IMR-90 (cell line): ENCODE measurements at regions not wholly inside any gene's neighbourhood (a gene's known extent, or its start where the extent isn't known, plus 50 kb on each side); places are given as distances from the start of the nearest gene placed in this dataset.

Experiments
- ATAC-seq: fragments of 200-7000 bp; cut with Tn5 transposase; 2 replicates; pipeline ENCODE4 v1.9.1; 2020; ENCODE audit warnings: low read depth, mild to moderate bottlenecking, moderate library complexity
- BruUV-seq: library from RNA; stranded (reverse); fragments of 400-500 nt; replicated peaks from 2 replicates; lab custom pipeline; 2021; lab: Mats Ljungman, UMichigan
- CTCF ChIA-PET: fragments of 300-600 bp; formaldehyde crosslinking; extraction: SDS; loops from one replicate; lab custom pipeline; 2021; ENCODE audit warnings: antibody characterized with exemption; lab: Yijun Ruan, JAX
- POLR2A ChIA-PET: fragments of 300-600 bp; sonication (Branson Sonifier 250); formaldehyde crosslinking; loops from one replicate; lab custom pipeline; 2022; ENCODE audit warnings: antibody characterized with exemption; ENCODE audit not compliant: unreplicated experiment; lab: Charles Lee
- DNase-seq: peaks from one replicate; pipeline ENCODE4 v3.0.0; 2013
- H2AFZ ChIP-seq: replicated peaks from 2 replicates; pipeline ENCODE3; 2013; ENCODE audit warnings: low read length, mild to moderate bottlenecking; ENCODE audit not compliant: poor library complexity
- H2AK5ac ChIP-seq: 2 replicates; pipeline ENCODE4 v1.6.1; 2013; ENCODE audit warnings: low read depth, low read length, inconsistent platforms
- H2AK9ac ChIP-seq: replicated peaks from 2 replicates; pipeline ENCODE3; 2013; ENCODE audit warnings: mild to moderate bottlenecking, low read depth, low read length, moderate library complexity; ENCODE audit not compliant: poor library complexity
- H2BK120ac ChIP-seq: 2 replicates; pipeline ENCODE4 v1.6.1; 2013; ENCODE audit warnings: low read depth, low read length, inconsistent platforms
- H2BK15ac ChIP-seq: 3 replicates; pipeline ENCODE4 v1.6.1; 2013; ENCODE audit warnings: low read depth, low read length, inconsistent platforms
- H2BK20ac ChIP-seq: 2 replicates; pipeline ENCODE4 v1.6.1; 2013; ENCODE audit warnings: low read depth, mild to moderate bottlenecking, inconsistent platforms, low read length, moderate library complexity
- H2BK5ac ChIP-seq: 2 replicates; pipeline ENCODE4 v1.6.1; 2013; ENCODE audit warnings: mild to moderate bottlenecking, low read depth, low read length, inconsistent platforms; ENCODE audit not compliant: poor library complexity, severe bottlenecking
- H3K14ac ChIP-seq: replicated peaks from 2 replicates; pipeline ENCODE4 v1.6.1; 2013; ENCODE audit warnings: low read depth, low read length, inconsistent platforms
- H3K18ac ChIP-seq: 2 replicates; pipeline ENCODE4 v1.6.1; 2013; ENCODE audit warnings: low read depth, low read length, control low read depth
- H3K23ac ChIP-seq: 2 replicates; pipeline ENCODE4 v1.6.1; 2013; ENCODE audit warnings: low read depth, low read length, inconsistent platforms
- H3K27ac ChIP-seq: 2 replicates; pipeline ENCODE4 v1.5.1; 2013; ENCODE audit warnings: mild to moderate bottlenecking, control low read depth, low read length; ENCODE audit not compliant: insufficient read depth
- H3K27me3 ChIP-seq: 2 replicates; pipeline ENCODE4 v1.6.1; 2013; ENCODE audit warnings: low read length; ENCODE audit not compliant: control insufficient read depth, insufficient read depth
- H3K36me3 ChIP-seq: 2 replicates; pipeline ENCODE4 v1.6.1; 2013; ENCODE audit warnings: low read length, mixed read lengths; ENCODE audit not compliant: control insufficient read depth, insufficient read depth
- H3K4ac ChIP-seq: 2 replicates; pipeline ENCODE4 v1.6.1; 2013; ENCODE audit warnings: low read depth, low read length, inconsistent platforms
- H3K4me1 ChIP-seq: 2 replicates; pipeline ENCODE4 v1.6.1; 2013; ENCODE audit warnings: low read length, mixed read lengths; ENCODE audit not compliant: control insufficient read depth, insufficient read depth
- H3K4me2 ChIP-seq: 2 replicates; pipeline ENCODE4 v1.6.1; 2013; ENCODE audit warnings: low read depth, mild to moderate bottlenecking, control low read depth, low read length, moderate library complexity
- H3K4me3 ChIP-seq: 2 replicates; pipeline ENCODE4 v1.5.1; 2013; ENCODE audit warnings: low read depth, mild to moderate bottlenecking, control low read depth, low read length, moderate library complexity; ENCODE audit not compliant: insufficient read depth
- H3K56ac ChIP-seq: 2 replicates; pipeline ENCODE4 v1.6.1; 2013; ENCODE audit warnings: low read length, inconsistent platforms; ENCODE audit not compliant: insufficient read depth; ENCODE audit errors: extremely low read depth
- H3K79me1 ChIP-seq, 2 experiments: 2 replicates each; pipeline ENCODE4 v1.6.1; 2013; ENCODE audit warnings: low read length in 2 of 2, inconsistent platforms in 1 of 2, low read depth in 1 of 2
- H3K9ac ChIP-seq: 2 replicates; pipeline ENCODE4 v1.6.1; 2013; ENCODE audit warnings: low read depth, low read length, control low read depth
- H3K9me1 ChIP-seq: 2 replicates; pipeline ENCODE4 v1.6.1; 2013; ENCODE audit warnings: low read length, inconsistent platforms; ENCODE audit not compliant: insufficient read depth
- H3K9me3 ChIP-seq: 2 replicates; pipeline ENCODE4 v1.6.1; 2013; ENCODE audit warnings: low read length; ENCODE audit not compliant: control insufficient read depth, insufficient read depth
- H4K20me1 ChIP-seq: 2 replicates; pipeline ENCODE4 v1.6.1; 2013; ENCODE audit warnings: low read length, inconsistent platforms; ENCODE audit not compliant: insufficient read depth
- H4K5ac ChIP-seq: 2 replicates; pipeline ENCODE4 v1.6.1; 2013; ENCODE audit warnings: mild to moderate bottlenecking, low read depth, low read length, control low read depth
- H4K8ac ChIP-seq, 2 experiments: 2 replicates each; pipeline ENCODE4 v1.6.1; 2013; ENCODE audit warnings: low read depth in 2 of 2, low read length in 2 of 2, control low read depth in 1 of 2, inconsistent platforms in 1 of 2
- H4K91ac ChIP-seq: 2 replicates; pipeline ENCODE4 v1.6.1; 2013; ENCODE audit warnings: low read depth, low read length, inconsistent platforms; ENCODE audit not compliant: insufficient read depth
- MAFK ChIP-seq: IDR thresholded peaks from 2 replicates; pipeline ENCODE4 v1.6.1; 2012; ENCODE audit warnings: low read depth, low read length, improper control_type of control experiment
- POLR2A ChIP-seq: IDR thresholded peaks from 2 replicates; pipeline ENCODE4 v1.6.1; 2012; ENCODE audit warnings: mild to moderate bottlenecking, low read depth, low read length
- WGBS, 2 experiments: methylation state at CpG; one replicate each; pipeline versions ENCODE4 v1.1.5 to v1.1.7; 2013; ENCODE audit warnings: missing lambda C conversion rate in 2 of 2; ENCODE audit not compliant: insufficient read length in 1 of 2; ENCODE audit errors: extremely low coverage in 2 of 2; 5-methylcytosine and 5-hydroxymethylcytosine counted together
- dilution Hi-C: fragments of 300-500 bp; cut with HindIII; formaldehyde crosslinking; loops from one replicate; pipeline ENCODE4 v1.14.3; 2018; ENCODE audit warnings: low sequenced_read_pairs; ENCODE audit not compliant: unreplicated experiment
- in situ Hi-C: fragments of 300-500 bp; cut with MboI; formaldehyde crosslinking; loops from 3 replicates; pipeline ENCODE4 v1.14.3; 2019; ENCODE audit warnings: low sequenced_read_pairs, inconsistent platforms, mixed read lengths
- intact Hi-C: fragments of 100-400 bp; cut with micrococcal nuclease; formaldehyde crosslinking; loops from 2 replicates; pipeline ENCODE4 v1.10.0; 2022

- dilution Hi-C loops: no loop called here
- no CpG with 5 or more reads among the region's 4 CpGs for WGBS, 2 experiments
- no peak overlapping the region for H3K27ac ChIP-seq
Observed at GRCh38 chr2:143905587-143905986, 614.3 kb downstream of the ZEB2 start.

More at GRCh38 chr2:143905587-143905986, 614.3 kb downstream of the ZEB2 start:
- no peaks in the 10 kb centered on the region for H3K36me3 ChIP-seq
- no peak overlapping the region for H4K8ac ChIP-seq
- H4K91ac ChIP-seq: no peak overlapping the region
- ATAC-seq (no peak), DNase-seq (no peak)
- no peak overlapping the region for H3K23ac ChIP-seq
- H2AFZ ChIP-seq: no peak overlapping the region
- no peak overlapping the region for H3K9ac ChIP-seq
- peaks cover 3% of the 10 kb centered on the region for H3K9me1 ChIP-seq
- no peak overlapping the region for H2AK9ac ChIP-seq
- no peaks in the 10 kb centered on the region for H3K27me3 ChIP-seq
- no TSS peak for BruUV-seq
- peaks cover 4% of the 10 kb centered on the region for H3K4me1 ChIP-seq
- no peak overlapping the region for H3K4me2 ChIP-seq
- no peak overlapping the region for H3K4ac ChIP-seq
- intact Hi-C loops (no loop called here), in situ Hi-C loops (no loop called here)
- H2AK5ac ChIP-seq: no peak overlapping the region
- ChIA-PET POLR2A (no interaction called here), CTCF (interaction anchor here (0.6 kb wide), 1 partner anchor 198 kb away, joined by 3 read pairs; no protein-coding TSS in a partner anchor)
- 0 out of 2 replicates have a peak overlapping the region, but pooled peaks have one; percentile 20 for H2BK20ac ChIP-seq
- H3K9me3 ChIP-seq: no peaks in the 10 kb centered on the region
- H2BK120ac ChIP-seq: no peak overlapping the region
- no peak overlapping the region for H3K14ac ChIP-seq
- H4K5ac ChIP-seq: no peak overlapping the region
- no peaks in the 10 kb centered on the region; a peak in 1 of 4 replicates for H3K79me1 ChIP-seq
- H3K18ac ChIP-seq: no peak overlapping the region
- no peak overlapping the region for H2BK5ac ChIP-seq
- H2BK15ac ChIP-seq: no peak overlapping the region
- no peak overlapping the region for H3K4me3 ChIP-seq
- H4K20me1 ChIP-seq: no peaks in the 10 kb centered on the region
- TF ChIP-seq POLR2A: no peak
- TF ChIP-seq MAFK: no peak
- no peak overlapping the region for H3K56ac ChIP-seq
